Activated CD4-positive, alpha-beta T cell treated with anti-CD3 and anti-CD28 coated beads for 48 hours (primary cell): ENCODE measurements at regions not wholly inside any gene's neighbourhood (a gene's known extent, or its start where the extent isn't known, plus 50 kb on each side); places are given as distances from the start of the nearest gene placed in this dataset.
"Not testable (repeated sequence)": the region's sequence is repeated elsewhere in the genome, so short reads cannot be mapped to it uniquely, and the experiment has no call there.

Source experiments
- DNase-seq: peaks from one replicate; pipeline ENCODE4 v3.0.0-alpha.2; 2020

GRCh38 chr19:27955485-27956480 is 1257.2 kb downstream of the UQCRFS1 start:
- no peak for DNase-seq

GRCh38 chr19:27942607-27943006 is 1270.3 kb downstream of the UQCRFS1 start:
- DNase-seq, result not testable (repeated sequence)

GRCh38 chr19:27936139-27936538 is 1276.8 kb downstream of the UQCRFS1 start:
- no peak for DNase-seq

GRCh38 chr19:27935669-27936068 is 1277.3 kb downstream of the UQCRFS1 start:
- no peak for DNase-seq

GRCh38 chr19:27929399-27929798 is 1283.6 kb downstream of the UQCRFS1 start:
- DNase-seq, result no peak

GRCh38 chr19:27925202-27925601 is 1287.7 kb downstream of the UQCRFS1 start:
- no peak for DNase-seq

GRCh38 chr19:27922970-27923369 is 1290.0 kb downstream of the UQCRFS1 start:
- DNase-seq, result no peak

- no peak for DNase-seq
These were observed 1292.2 kb downstream of the UQCRFS1 start for GRCh38 chr19:27920774-27921173.

GRCh38 chr19:27918818-27919217 is 1294.1 kb downstream of the UQCRFS1 start:
- DNase-seq, result no peak

- no peak for DNase-seq
These were observed 1301.6 kb downstream of the UQCRFS1 start for GRCh38 chr19:27911122-27911898.

- DNase-seq, result no peak
These were observed 1303.1 kb downstream of the UQCRFS1 start for GRCh38 chr19:27909861-27910260.

GRCh38 chr19:27909185-27909840 is 1303.6 kb downstream of the UQCRFS1 start:
- no peak for DNase-seq

- no peak for DNase-seq
These were observed 1306.9 kb downstream of the UQCRFS1 start for GRCh38 chr19:27906081-27906480.

- no peak for DNase-seq
These were observed 1307.9 kb downstream of the UQCRFS1 start for GRCh38 chr19:27905074-27905473.

- no peak for DNase-seq
These were observed 1311.9 kb downstream of the UQCRFS1 start for GRCh38 chr19:27901078-27901477.

GRCh38 chr19:27896091-27896490 is 1316.9 kb downstream of the UQCRFS1 start:
- DNase-seq, result no peak

GRCh38 chr19:27894906-27895754 is 1317.8 kb downstream of the UQCRFS1 start:
- DNase-seq, result no peak

- no peak for DNase-seq
These were observed 1320.5 kb downstream of the UQCRFS1 start for GRCh38 chr19:27892500-27892899.

- no peak for DNase-seq
These were observed 1321.5 kb downstream of the UQCRFS1 start for GRCh38 chr19:27891411-27891810.

GRCh38 chr19:27890696-27891095 is 1322.3 kb downstream of the UQCRFS1 start:
- DNase-seq, result no peak

GRCh38 chr19:27890206-27890605 is 1322.7 kb downstream of the UQCRFS1 start:
- DNase-seq, result no peak

- DNase-seq, result no peak
These were observed 1323.8 kb downstream of the UQCRFS1 start for GRCh38 chr19:27889156-27889555.
